Endometrium (tissue), 2 donors: ENCODE measurements at regions not wholly inside any gene's neighbourhood (a gene's known extent, or its start where the extent isn't known, plus 50 kb on each side); places are given as distances from the start of the nearest gene placed in this dataset.

ENCODE experiments used
- FAIRE-seq: peaks from 2 replicates; lab custom pipeline; 2012; peaks lifted over from hg19 to GRCh38; lab: Jason Lieb, UNC
- donor health status: control.
- donor health status: control.

DNA sequence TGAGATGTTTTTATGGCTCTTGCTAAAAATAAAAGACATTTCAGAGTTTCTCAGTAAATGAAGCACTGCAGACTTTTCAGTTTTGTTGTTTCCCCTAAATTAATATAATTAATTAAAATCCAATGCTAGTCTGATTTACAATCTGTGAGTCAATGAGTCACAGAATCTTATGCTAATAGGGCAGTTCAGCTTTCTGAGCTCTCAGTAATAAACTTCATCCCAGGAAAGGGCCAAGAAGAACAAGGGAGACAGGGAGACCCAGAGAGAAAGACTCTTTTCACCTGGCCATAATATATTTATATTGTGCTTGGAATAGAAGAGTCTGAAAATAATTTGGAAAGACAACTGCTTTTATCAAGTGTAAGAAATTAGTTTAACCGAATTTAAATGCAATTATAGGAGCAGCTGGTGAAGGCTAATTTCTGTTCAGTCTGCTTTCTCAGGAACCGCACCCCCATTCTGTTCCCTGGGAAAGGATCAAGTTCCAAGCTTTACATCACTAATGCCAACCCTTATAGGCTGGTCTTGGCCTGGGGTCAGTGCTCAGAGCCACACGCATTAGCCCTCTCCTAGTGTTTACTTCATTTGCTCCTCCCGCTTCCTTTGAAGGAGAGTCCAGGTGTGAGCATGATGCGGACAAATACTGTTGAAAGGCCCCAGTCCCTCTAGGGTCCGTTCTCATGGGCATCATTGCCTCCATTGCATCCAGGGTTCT lies 145.6 kb downstream of the ZBTB18 start:
- no peak for FAIRE-seq

DNA sequence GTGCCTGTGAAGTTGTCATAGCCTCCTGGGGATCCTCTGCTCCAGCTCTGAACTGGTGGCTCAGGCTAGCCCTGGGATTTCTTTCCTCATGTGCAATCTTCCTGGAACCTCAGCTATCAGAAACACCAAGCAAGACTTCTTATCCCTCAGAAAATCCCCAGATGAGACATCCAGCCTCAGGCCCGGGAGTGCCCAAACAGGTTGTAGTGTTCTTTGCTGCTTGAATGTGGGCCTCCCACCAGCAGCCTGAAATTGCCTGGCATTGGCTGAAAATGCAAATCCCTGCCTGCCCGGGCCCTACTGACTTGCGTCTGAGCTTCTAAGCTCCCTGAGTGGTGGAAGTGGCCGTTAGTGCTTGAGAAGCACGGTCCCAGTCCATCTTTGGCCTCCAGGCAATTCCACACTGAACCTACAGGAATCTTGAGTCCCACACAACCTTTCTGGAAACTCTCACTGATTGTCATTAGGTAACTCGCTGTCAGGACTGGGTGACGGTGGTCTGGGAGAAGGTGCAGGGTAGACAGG lies 146.8 kb downstream of the ZBTB18 start:
- FAIRE-seq = no peak

GRCh38 chr1:244199902-244200301 lies 148.8 kb downstream of the ZBTB18 start:
- FAIRE-seq = no peak

DNA sequence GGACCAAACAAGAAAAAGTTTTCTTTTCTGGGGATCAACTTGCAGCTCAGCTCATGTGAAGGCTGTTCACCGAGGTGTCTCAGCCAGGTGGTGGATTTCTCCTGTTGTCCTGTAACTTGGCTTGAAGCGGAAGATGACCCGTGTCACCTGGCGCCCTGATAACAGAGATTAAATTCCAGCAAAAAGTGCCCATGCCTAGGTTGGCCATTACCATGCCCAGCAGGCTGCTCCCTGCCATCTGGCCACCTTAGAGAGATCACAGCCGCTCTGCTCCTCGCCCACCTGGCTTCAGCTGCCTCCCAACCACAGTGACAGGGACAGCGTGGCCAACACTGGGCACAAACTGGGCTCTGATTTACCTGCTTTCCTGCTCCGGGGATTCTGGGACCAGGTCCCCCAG lies 149.5 kb downstream of the ZBTB18 start:
- FAIRE-seq = no peak

DNA sequence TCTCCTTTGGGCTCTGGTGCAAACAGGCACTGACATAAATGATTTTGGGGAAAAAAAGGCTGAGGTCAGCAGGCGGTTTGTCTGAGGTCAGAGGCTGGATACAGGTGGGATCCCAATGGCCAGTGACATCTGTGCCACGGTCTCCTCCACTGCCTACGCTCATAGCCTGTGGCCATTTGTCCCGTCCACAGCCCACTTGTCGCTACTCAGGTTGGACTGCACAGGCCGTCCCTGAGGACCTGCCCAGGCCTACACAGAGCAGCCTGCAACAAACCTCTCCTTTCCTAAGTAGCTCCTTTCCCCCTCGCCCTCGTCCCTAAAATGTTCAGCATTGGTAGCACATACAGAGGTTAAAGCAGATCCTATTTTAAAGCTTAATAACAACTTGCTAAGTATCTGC lies 150.7 kb downstream of the ZBTB18 start:
- FAIRE-seq = no peak

DNA sequence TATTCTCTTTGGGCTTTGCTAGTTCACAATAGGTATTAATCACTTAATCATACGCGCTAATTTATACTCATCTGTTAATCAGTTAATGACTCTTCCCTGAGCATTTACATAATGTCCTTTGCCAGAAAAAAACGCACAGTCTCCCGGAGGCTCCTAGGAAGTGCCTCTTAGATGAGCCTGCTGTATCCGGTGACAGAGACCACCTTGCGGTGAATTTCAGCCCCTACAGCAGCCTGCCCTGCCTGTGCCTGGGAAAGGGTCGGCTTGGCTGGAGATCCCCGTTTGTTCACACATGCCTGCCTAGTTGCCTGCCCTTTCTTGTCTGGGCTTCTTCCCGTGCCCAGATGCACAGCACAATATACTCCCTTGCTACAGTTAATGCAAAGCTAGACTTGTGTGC lies 152.9 kb downstream of the ZBTB18 start:
- no peak for FAIRE-seq

DNA sequence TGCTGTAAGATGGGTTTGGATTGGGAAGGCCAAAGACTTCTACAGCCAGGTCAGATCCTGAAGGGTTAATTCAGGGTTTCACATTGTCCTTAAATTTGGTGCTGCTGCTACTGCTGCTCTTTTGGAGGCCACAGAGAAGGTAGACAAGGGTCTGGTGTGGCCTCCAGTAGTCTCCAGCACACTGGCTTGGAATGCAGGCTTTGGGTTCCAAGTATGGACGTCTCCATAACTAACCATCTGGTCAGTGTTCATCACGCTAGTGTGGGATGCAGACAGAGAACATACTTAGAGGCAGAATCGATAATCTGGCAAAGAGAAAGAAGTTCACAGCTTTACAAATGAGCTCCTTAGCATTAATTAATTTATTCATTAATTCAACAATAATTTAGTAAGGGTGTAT lies 154.1 kb downstream of the ZBTB18 start:
- no peak for FAIRE-seq

- FAIRE-seq = no peak
These were observed 154.8 kb downstream of the ZBTB18 start for GRCh38 chr1:244205906-244206305.

DNA sequence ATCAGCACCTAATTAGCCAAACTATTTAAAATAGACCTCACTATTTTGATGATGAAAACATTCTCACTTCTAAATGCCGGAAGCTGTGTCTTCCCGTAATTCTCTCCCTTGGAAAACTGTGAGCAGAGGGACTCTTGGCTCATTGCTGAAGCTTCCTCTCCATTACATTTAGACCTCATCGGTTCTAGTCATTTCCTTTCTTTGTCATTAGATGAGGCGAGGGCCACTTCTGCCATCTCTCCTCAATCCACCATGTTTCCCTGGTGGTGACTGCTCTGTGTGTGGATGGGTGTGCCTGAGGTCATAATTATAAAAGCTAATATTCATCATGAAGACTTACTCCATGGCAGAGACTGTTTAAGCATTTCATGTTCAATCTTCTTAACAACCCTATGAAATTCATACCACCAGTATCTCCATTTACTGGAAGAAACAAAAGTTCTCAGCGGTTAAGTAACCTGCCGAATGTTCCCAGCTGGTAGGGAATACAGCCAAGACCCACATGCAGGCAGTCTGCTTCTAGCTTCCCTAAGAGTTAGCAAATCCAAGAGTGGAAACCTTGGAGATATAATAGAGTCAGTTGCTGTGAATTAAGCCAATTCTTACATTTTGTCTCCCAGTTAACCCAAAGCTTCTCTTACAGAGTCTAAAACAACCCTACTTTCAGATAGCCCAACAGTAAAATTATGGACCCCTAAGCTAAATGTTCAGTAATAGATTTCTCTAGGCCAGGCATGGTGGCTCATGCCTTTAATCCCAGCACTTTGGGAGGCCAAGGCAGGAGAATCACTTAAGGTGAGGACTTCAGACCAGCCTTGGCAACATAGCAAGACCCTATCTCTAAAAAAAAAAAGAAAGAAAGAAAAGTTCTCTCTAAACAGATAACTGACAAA lies 156.2 kb downstream of the ZBTB18 start:
- no peak for FAIRE-seq

GRCh38 chr1:244207935-244208244 lies 156.8 kb downstream of the ZBTB18 start:
- FAIRE-seq = no peak

- FAIRE-seq = no peak
These were observed 158.9 kb downstream of the ZBTB18 start for GRCh38 chr1:244209955-244210354.

- no peak for FAIRE-seq
These were observed 159.9 kb downstream of the ZBTB18 start for GRCh38 chr1:244210884-244211558.

DNA sequence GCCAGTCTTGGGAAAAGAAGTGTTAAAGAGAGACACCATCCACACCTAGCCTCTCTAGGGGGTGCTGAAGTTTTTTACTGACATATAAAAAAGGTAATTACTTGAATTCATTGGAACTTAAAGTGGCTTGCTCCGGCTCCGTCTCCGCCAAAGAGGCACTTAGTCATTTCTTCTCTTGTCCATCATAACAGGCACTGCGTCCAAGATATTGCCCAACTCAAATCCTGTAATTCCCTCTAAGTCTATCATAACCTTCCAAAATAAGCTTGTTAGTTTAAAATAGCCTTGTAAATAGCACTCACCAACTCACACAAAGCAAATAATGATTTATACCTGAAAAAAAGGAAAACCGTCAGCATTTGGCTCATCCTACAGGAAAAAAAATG lies 160.5 kb downstream of the ZBTB18 start:
- FAIRE-seq = no peak

GRCh38 chr1:244212219-244212618 lies 161.1 kb downstream of the ZBTB18 start:
- FAIRE-seq = no peak

DNA sequence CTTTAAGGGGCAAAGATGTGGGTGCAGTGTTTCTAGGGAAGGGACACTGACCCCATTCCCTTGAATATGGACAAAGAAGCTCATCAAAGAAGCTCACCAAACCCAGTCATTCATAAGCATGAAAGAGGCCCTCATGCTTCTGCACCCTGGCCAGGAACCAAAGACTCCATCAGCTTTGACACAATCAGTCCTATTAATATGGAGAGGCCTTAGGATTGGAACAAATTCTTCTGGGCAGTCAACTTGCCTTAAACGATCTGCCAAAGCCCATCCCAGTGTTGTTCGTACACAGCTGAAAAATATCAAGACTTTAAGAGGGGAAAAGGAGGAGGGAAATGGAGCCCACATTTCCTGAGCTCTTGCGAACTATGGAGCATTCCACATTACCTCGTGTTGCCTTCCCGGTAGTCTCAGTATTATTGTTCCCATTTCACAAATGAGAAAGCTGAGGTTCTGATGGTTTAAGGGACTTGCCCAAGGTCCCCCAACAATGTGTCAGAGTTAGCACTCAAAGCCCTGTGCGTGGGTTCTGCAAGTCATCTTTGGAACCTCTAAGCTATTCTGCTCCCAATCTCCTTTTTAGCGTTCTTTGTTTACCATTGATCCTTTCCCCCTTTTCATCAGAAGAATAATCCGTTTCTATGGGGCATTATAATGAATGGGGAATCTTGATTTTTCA lies 161.9 kb downstream of the ZBTB18 start:
- FAIRE-seq = no peak

DNA sequence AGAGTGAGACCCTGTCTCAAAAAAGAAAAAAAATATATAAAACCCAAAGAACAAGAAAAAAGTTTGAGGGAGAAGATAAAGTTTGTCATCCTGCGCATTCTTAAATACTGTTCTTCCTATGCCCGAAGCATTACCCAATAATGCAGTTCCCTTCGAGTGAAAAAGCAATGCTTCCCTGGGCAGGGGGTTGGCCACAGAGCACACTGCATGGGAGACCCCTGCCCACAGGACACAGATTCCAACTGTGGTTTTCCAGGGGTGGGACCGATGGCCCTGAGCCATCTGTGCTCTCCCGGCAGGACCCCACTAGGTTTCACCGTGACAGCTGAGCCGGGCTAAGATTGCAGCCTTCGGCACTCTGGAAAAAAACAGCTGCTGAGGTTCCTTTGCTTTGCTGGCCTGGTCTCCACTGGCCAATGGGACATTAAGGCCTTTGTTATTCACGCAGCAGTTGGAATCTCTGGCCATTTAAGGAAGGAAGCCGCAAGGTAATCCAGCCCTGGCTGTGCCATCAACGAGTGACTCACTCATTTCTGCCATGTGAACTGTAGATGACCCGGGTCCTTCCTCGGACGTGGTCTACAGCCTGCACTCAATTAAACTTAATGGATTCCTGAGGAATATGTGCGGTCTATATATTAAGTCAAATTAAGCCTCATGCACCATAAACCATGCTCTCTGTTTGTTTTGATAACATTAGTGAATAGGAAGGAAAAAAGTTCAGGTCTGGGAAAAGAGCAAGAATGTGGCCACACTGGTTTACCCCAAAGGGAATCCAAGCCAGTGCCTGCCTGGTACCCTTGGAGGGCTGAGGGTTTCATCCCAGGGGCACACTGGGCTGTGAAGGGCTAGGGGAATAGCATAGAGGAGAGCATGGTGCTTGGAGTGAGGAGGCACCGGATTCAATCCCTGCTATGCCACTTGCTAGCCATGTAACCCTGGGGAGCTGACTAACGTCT lies 163.2 kb downstream of the ZBTB18 start:
- FAIRE-seq = no peak

GRCh38 chr1:244216836-244217235 lies 165.8 kb downstream of the ZBTB18 start:
- FAIRE-seq = no peak

- no peak for FAIRE-seq
These were observed 166.6 kb downstream of the ZBTB18 start for GRCh38 chr1:244217711-244218110.

DNA sequence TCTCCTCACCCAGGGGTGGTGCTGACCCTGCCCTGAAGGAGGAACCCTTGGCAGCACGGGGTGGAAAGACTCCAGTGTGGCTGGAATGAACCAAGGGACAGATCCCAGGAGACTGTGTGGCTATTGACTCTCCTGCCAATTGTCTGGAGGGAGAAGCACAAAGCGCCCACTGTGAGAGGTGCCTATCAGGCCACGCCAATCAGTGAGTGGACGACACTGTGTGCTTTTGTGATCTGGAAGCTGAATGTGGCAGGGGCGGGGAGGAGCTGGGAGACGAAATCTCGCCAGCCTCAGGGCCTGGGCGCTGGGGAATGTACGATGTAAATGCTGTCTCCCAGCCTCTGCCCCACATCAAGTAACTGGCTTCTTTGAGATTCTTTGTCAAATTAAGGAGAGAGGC lies 167.1 kb downstream of the ZBTB18 start:
- FAIRE-seq = no peak

GRCh38 chr1:244219149-244219548 lies 168.1 kb downstream of the ZBTB18 start:
- FAIRE-seq = no peak

DNA sequence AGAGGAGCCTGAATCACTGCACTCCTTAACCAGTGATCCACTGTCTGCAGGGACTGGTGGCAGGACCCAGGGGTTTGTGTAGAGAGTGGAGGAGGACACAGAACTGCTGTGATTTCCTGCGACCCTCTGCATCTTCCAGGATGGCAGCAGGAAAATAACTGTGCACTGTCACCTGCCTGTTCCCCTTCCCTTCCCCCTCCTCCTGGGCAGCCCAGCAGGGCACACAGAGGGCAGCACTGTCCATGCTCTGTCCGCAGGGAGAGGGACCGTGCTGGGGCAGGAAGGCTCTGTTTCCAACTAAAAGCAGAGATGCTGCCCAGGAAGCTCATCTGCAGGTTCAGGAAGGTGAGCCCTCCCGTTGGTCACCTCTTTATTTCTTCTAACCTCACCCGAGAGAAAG lies 168.7 kb downstream of the ZBTB18 start:
- FAIRE-seq = no peak
